IMR-90 (cell line): ENCODE measurements at regions not wholly inside any gene's neighbourhood (a gene's known extent, or its start where the extent isn't known, plus 50 kb on each side); places are given as distances from the start of the nearest gene placed in this dataset.

Experiments
- ATAC-seq: fragments of 200-7000 bp; cut with Tn5 transposase; 2 replicates; pipeline ENCODE4 v1.9.1; 2020; ENCODE audit warnings: low read depth, mild to moderate bottlenecking, moderate library complexity
- BruUV-seq: library from RNA; stranded (reverse); fragments of 400-500 nt; replicated peaks from 2 replicates; lab custom pipeline; 2021; lab: Mats Ljungman, UMichigan
- CTCF ChIA-PET: fragments of 300-600 bp; formaldehyde crosslinking; extraction: SDS; loops from one replicate; lab custom pipeline; 2021; ENCODE audit warnings: antibody characterized with exemption; lab: Yijun Ruan, JAX
- POLR2A ChIA-PET: fragments of 300-600 bp; sonication (Branson Sonifier 250); formaldehyde crosslinking; loops from one replicate; lab custom pipeline; 2022; ENCODE audit warnings: antibody characterized with exemption; ENCODE audit not compliant: unreplicated experiment; lab: Charles Lee
- DNase-seq: peaks from one replicate; pipeline ENCODE4 v3.0.0; 2013
- H2AFZ ChIP-seq: replicated peaks from 2 replicates; pipeline ENCODE3; 2013; ENCODE audit warnings: low read length, mild to moderate bottlenecking; ENCODE audit not compliant: poor library complexity
- H2AK5ac ChIP-seq: 2 replicates; pipeline ENCODE4 v1.6.1; 2013; ENCODE audit warnings: low read depth, low read length, inconsistent platforms
- H2AK9ac ChIP-seq: replicated peaks from 2 replicates; pipeline ENCODE3; 2013; ENCODE audit warnings: mild to moderate bottlenecking, low read depth, low read length, moderate library complexity; ENCODE audit not compliant: poor library complexity
- H2BK120ac ChIP-seq: 2 replicates; pipeline ENCODE4 v1.6.1; 2013; ENCODE audit warnings: low read depth, low read length, inconsistent platforms
- H2BK15ac ChIP-seq: 3 replicates; pipeline ENCODE4 v1.6.1; 2013; ENCODE audit warnings: low read depth, low read length, inconsistent platforms
- H2BK20ac ChIP-seq: 2 replicates; pipeline ENCODE4 v1.6.1; 2013; ENCODE audit warnings: low read depth, mild to moderate bottlenecking, inconsistent platforms, low read length, moderate library complexity
- H2BK5ac ChIP-seq: 2 replicates; pipeline ENCODE4 v1.6.1; 2013; ENCODE audit warnings: mild to moderate bottlenecking, low read depth, low read length, inconsistent platforms; ENCODE audit not compliant: poor library complexity, severe bottlenecking
- H3K14ac ChIP-seq: replicated peaks from 2 replicates; pipeline ENCODE4 v1.6.1; 2013; ENCODE audit warnings: low read depth, low read length, inconsistent platforms
- H3K18ac ChIP-seq: 2 replicates; pipeline ENCODE4 v1.6.1; 2013; ENCODE audit warnings: low read depth, low read length, control low read depth
- H3K23ac ChIP-seq: 2 replicates; pipeline ENCODE4 v1.6.1; 2013; ENCODE audit warnings: low read depth, low read length, inconsistent platforms
- H3K27ac ChIP-seq: 2 replicates; pipeline ENCODE4 v1.5.1; 2013; ENCODE audit warnings: mild to moderate bottlenecking, control low read depth, low read length; ENCODE audit not compliant: insufficient read depth
- H3K27me3 ChIP-seq: 2 replicates; pipeline ENCODE4 v1.6.1; 2013; ENCODE audit warnings: low read length; ENCODE audit not compliant: control insufficient read depth, insufficient read depth
- H3K36me3 ChIP-seq: 2 replicates; pipeline ENCODE4 v1.6.1; 2013; ENCODE audit warnings: low read length, mixed read lengths; ENCODE audit not compliant: control insufficient read depth, insufficient read depth
- H3K4ac ChIP-seq: 2 replicates; pipeline ENCODE4 v1.6.1; 2013; ENCODE audit warnings: low read depth, low read length, inconsistent platforms
- H3K4me1 ChIP-seq: 2 replicates; pipeline ENCODE4 v1.6.1; 2013; ENCODE audit warnings: low read length, mixed read lengths; ENCODE audit not compliant: control insufficient read depth, insufficient read depth
- H3K4me2 ChIP-seq: 2 replicates; pipeline ENCODE4 v1.6.1; 2013; ENCODE audit warnings: low read depth, mild to moderate bottlenecking, control low read depth, low read length, moderate library complexity
- H3K4me3 ChIP-seq: 2 replicates; pipeline ENCODE4 v1.5.1; 2013; ENCODE audit warnings: low read depth, mild to moderate bottlenecking, control low read depth, low read length, moderate library complexity; ENCODE audit not compliant: insufficient read depth
- H3K56ac ChIP-seq: 2 replicates; pipeline ENCODE4 v1.6.1; 2013; ENCODE audit warnings: low read length, inconsistent platforms; ENCODE audit not compliant: insufficient read depth; ENCODE audit errors: extremely low read depth
- H3K79me1 ChIP-seq, 2 experiments: 2 replicates each; pipeline ENCODE4 v1.6.1; 2013; ENCODE audit warnings: low read length in 2 of 2, inconsistent platforms in 1 of 2, low read depth in 1 of 2
- H3K9ac ChIP-seq: 2 replicates; pipeline ENCODE4 v1.6.1; 2013; ENCODE audit warnings: low read depth, low read length, control low read depth
- H3K9me1 ChIP-seq: 2 replicates; pipeline ENCODE4 v1.6.1; 2013; ENCODE audit warnings: low read length, inconsistent platforms; ENCODE audit not compliant: insufficient read depth
- H3K9me3 ChIP-seq: 2 replicates; pipeline ENCODE4 v1.6.1; 2013; ENCODE audit warnings: low read length; ENCODE audit not compliant: control insufficient read depth, insufficient read depth
- H4K20me1 ChIP-seq: 2 replicates; pipeline ENCODE4 v1.6.1; 2013; ENCODE audit warnings: low read length, inconsistent platforms; ENCODE audit not compliant: insufficient read depth
- H4K5ac ChIP-seq: 2 replicates; pipeline ENCODE4 v1.6.1; 2013; ENCODE audit warnings: mild to moderate bottlenecking, low read depth, low read length, control low read depth
- H4K8ac ChIP-seq, 2 experiments: 2 replicates each; pipeline ENCODE4 v1.6.1; 2013; ENCODE audit warnings: low read depth in 2 of 2, low read length in 2 of 2, control low read depth in 1 of 2, inconsistent platforms in 1 of 2
- H4K91ac ChIP-seq: 2 replicates; pipeline ENCODE4 v1.6.1; 2013; ENCODE audit warnings: low read depth, low read length, inconsistent platforms; ENCODE audit not compliant: insufficient read depth
- BHLHE40 ChIP-seq: fragments of 150-350 bp; IDR thresholded peaks from 2 replicates; pipeline ENCODE4 v1.6.1; 2016; ENCODE audit warnings: mild to moderate bottlenecking, low read depth, low read length
- CEBPB ChIP-seq: IDR thresholded peaks from 2 replicates; pipeline ENCODE4 v1.6.1; 2012; ENCODE audit warnings: low read depth, low read length, improper control_type of control experiment
- CHD1 ChIP-seq: IDR thresholded peaks from 2 replicates; pipeline ENCODE4 v1.6.1; 2012; ENCODE audit warnings: low read depth, low read length, improper control_type of control experiment
- FOS ChIP-seq: fragments of 150-350 bp; IDR thresholded peaks from 2 replicates; pipeline ENCODE4 v1.6.1; 2016; ENCODE audit warnings: low read depth, low read length
- MAFK ChIP-seq: IDR thresholded peaks from 2 replicates; pipeline ENCODE4 v1.6.1; 2012; ENCODE audit warnings: low read depth, low read length, improper control_type of control experiment
- MAZ ChIP-seq: IDR thresholded peaks from 2 replicates; pipeline ENCODE4 v1.6.1; 2012; ENCODE audit warnings: low read depth, mild to moderate bottlenecking, low read length, improper control_type of control experiment, moderate library complexity, borderline replicate concordance
- MXI1 ChIP-seq: IDR thresholded peaks from 2 replicates; pipeline ENCODE4 v1.6.1; 2012; ENCODE audit warnings: low read depth, mild to moderate bottlenecking, low read length, moderate library complexity, borderline replicate concordance
- POLR2A ChIP-seq: IDR thresholded peaks from 2 replicates; pipeline ENCODE4 v1.6.1; 2012; ENCODE audit warnings: mild to moderate bottlenecking, low read depth, low read length
- RCOR1 ChIP-seq: IDR thresholded peaks from 2 replicates; pipeline ENCODE4 v1.6.1; 2012; ENCODE audit warnings: mild to moderate bottlenecking, low read length, improper control_type of control experiment; ENCODE audit not compliant: insufficient replicate concordance
- SMC3 ChIP-seq: fragments of 150-350 bp; IDR thresholded peaks from 2 replicates; pipeline ENCODE4 v1.6.1; 2016; ENCODE audit warnings: low read depth, mild to moderate bottlenecking, antibody characterized with exemption, low read length, moderate library complexity
- WGBS, 2 experiments: methylation state at CpG; one replicate each; pipeline versions ENCODE4 v1.1.5 to v1.1.7; 2013; ENCODE audit warnings: missing lambda C conversion rate in 2 of 2; ENCODE audit not compliant: insufficient read length in 1 of 2; ENCODE audit errors: extremely low coverage in 2 of 2; 5-methylcytosine and 5-hydroxymethylcytosine counted together
- dilution Hi-C: fragments of 300-500 bp; cut with HindIII; formaldehyde crosslinking; loops from one replicate; pipeline ENCODE4 v1.14.3; 2018; ENCODE audit warnings: low sequenced_read_pairs; ENCODE audit not compliant: unreplicated experiment
- in situ Hi-C: fragments of 300-500 bp; cut with MboI; formaldehyde crosslinking; loops from 3 replicates; pipeline ENCODE4 v1.14.3; 2019; ENCODE audit warnings: low sequenced_read_pairs, inconsistent platforms, mixed read lengths
- intact Hi-C: fragments of 100-400 bp; cut with micrococcal nuclease; formaldehyde crosslinking; loops from 2 replicates; pipeline ENCODE4 v1.10.0; 2022
- TF ChIP-seq, protein P1 (sequence below): conservative IDR thresholded peaks from 2 replicates; pipeline ENCODE4 v1.5.1; 2012; ENCODE audit warnings: mild to moderate bottlenecking, low read depth, low read length, improper control_type of control experiment

- dilution Hi-C loops (no loop called here), in situ Hi-C loops (no loop called here), intact Hi-C loops (no loop called here)
- H4K8ac ChIP-seq: no peak overlapping the region
- no peak overlapping the region for H3K18ac ChIP-seq
- no peak overlapping the region for H3K56ac ChIP-seq
- no peaks in the 10 kb centered on the region for H3K4me1 ChIP-seq
- no peaks in the 10 kb centered on the region; the same call in 1 of the 2 replicates for H3K27me3 ChIP-seq
- H3K9ac ChIP-seq: no peak overlapping the region
- ChIA-PET CTCF (no interaction called here), POLR2A (no interaction called here)
- ATAC-seq (no peak), DNase-seq (no peak)
- H3K4me2 ChIP-seq: no peak overlapping the region
- TF ChIP-seq, protein P1, sequence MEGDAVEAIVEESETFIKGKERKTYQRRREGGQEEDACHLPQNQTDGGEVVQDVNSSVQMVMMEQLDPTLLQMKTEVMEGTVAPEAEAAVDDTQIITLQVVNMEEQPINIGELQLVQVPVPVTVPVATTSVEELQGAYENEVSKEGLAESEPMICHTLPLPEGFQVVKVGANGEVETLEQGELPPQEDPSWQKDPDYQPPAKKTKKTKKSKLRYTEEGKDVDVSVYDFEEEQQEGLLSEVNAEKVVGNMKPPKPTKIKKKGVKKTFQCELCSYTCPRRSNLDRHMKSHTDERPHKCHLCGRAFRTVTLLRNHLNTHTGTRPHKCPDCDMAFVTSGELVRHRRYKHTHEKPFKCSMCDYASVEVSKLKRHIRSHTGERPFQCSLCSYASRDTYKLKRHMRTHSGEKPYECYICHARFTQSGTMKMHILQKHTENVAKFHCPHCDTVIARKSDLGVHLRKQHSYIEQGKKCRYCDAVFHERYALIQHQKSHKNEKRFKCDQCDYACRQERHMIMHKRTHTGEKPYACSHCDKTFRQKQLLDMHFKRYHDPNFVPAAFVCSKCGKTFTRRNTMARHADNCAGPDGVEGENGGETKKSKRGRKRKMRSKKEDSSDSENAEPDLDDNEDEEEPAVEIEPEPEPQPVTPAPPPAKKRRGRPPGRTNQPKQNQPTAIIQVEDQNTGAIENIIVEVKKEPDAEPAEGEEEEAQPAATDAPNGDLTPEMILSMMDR: no peak
- TF ChIP-seq FOS (no peak), CHD1 (no peak), POLR2A (no peak), RCOR1 (no peak), CEBPB (no peak), BHLHE40 (no peak), MXI1 (no peak), MAFK (no peak), SMC3 (no peak), MAZ (no peak)
- H2AFZ ChIP-seq: no peak overlapping the region
- no peak overlapping the region for H2BK5ac ChIP-seq
- no peak overlapping the region for H4K5ac ChIP-seq
- no peak overlapping the region for H2BK15ac ChIP-seq
- no peak overlapping the region for H2AK5ac ChIP-seq
- H3K27ac ChIP-seq: no peak overlapping the region
- no peak overlapping the region for H4K91ac ChIP-seq
- no peak overlapping the region for H2AK9ac ChIP-seq
- no peaks in the 10 kb centered on the region for H3K9me3 ChIP-seq
- no peaks in the 10 kb centered on the region for H3K9me1 ChIP-seq
- no TSS peak for BruUV-seq
- no peak overlapping the region for H3K4me3 ChIP-seq
- H3K23ac ChIP-seq: no peak overlapping the region
- no CpG with 5 or more reads among the region's 1 CpG for WGBS, 2 experiments
- H3K79me1 ChIP-seq: no peaks in the 10 kb centered on the region
- no peak overlapping the region for H2BK120ac ChIP-seq
- no peak overlapping the region for H3K4ac ChIP-seq
- H3K36me3 ChIP-seq: no peaks in the 10 kb centered on the region
- H3K14ac ChIP-seq: no peak overlapping the region
- H4K20me1 ChIP-seq: no peaks in the 10 kb centered on the region
- no peak overlapping the region for H2BK20ac ChIP-seq
Observed at GRCh38 chr3:187507266-187507665, 139.1 kb downstream of the RTP4 start.
